AG04450 (cell line): ENCODE measurements at regions not wholly inside any gene's neighbourhood (a gene's known extent, or its start where the extent isn't known, plus 50 kb on each side); places are given as distances from the start of the nearest gene placed in this dataset.

Source experiments
- CTCF ChIA-PET: fragments of 300-600, 350-600 bp; formaldehyde crosslinking; extraction: SDS; loops from one replicate; lab custom pipeline; 2022; ENCODE audit warnings: antibody characterized with exemption, inconsistent platforms; lab: Charles Lee
- POLR2A ChIA-PET: fragments of 350-600 bp; formaldehyde crosslinking; extraction: SDS; loops from one replicate; lab custom pipeline; 2021; ENCODE audit warnings: antibody characterized with exemption, inconsistent platforms; lab: Yijun Ruan, JAX
- DNase-seq: peaks from one replicate; pipeline ENCODE4 v3.0.0-alpha.2; 2011; ENCODE audit warnings: low read depth, low spot score
- H3K27ac ChIP-seq: one replicate; pipeline ENCODE4 v1.5.1; 2012; ENCODE audit warnings: low read depth, low read length, control low read depth
- H3K27me3 ChIP-seq: one replicate; pipeline ENCODE4 v1.6.0; 2012; ENCODE audit warnings: low read length; ENCODE audit not compliant: control insufficient read depth, insufficient read depth
- H3K4me3 ChIP-seq: 2 replicates; pipeline ENCODE4 v1.5.1; 2011; ENCODE audit warnings: mild to moderate bottlenecking, low read depth, low read length, control low read depth
- H3K9me3 ChIP-seq: 2 replicates; pipeline ENCODE4 v1.5.1; 2012; ENCODE audit warnings: low read length; ENCODE audit not compliant: control insufficient read depth, insufficient read depth
- TF ChIP-seq, protein P1 (sequence below): IDR thresholded peaks from 2 replicates; pipeline ENCODE4 v1.5.1; 2011; ENCODE audit warnings: low read depth, low read length, control low read depth, inconsistent platforms

DNA sequence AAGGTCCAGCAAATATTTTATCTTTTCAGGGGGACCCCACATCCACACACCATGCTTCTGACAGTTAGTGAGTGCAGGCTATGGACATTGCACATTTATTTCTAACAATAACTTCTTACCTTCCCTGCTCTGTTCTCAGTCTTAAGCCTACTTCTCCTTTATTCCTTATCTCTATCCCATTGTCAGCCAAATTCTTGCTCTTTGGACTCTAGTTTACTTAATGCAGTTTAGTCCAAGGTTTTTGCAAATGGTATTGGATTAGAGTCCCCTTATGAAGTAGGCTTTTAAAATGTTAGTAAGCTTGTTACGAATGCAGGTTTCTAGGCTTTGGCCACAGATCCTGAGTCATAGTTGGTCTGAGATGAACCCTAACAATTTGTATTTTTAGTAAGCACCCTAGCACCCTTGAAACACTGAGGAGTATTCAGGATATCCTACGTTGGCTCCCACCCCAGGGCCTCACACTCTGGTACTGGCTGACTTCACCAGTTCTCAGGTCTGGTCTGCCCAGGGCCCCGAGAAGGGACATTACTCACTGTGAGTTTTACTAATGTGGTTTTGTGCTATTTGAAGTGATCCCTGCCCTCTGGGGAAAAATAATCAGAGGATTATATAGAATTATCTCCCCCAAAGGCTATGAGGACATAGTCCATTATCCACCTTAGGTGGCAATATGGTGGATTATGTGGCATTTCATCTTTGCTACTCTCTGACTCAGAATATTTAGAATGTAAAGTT lies 239.5 kb downstream of the TGFB2 start:
- no peak for DNase-seq
- Histone ChIP-seq H3K27ac (no peak overlapping the region), H3K9me3 (no peaks in the 10 kb centered on the region), H3K4me3 (no peak overlapping the region), H3K27me3 (no peaks in the 10 kb centered on the region)
- POLR2A ChIA-PET = no interaction called here
- TF ChIP-seq, protein P1, sequence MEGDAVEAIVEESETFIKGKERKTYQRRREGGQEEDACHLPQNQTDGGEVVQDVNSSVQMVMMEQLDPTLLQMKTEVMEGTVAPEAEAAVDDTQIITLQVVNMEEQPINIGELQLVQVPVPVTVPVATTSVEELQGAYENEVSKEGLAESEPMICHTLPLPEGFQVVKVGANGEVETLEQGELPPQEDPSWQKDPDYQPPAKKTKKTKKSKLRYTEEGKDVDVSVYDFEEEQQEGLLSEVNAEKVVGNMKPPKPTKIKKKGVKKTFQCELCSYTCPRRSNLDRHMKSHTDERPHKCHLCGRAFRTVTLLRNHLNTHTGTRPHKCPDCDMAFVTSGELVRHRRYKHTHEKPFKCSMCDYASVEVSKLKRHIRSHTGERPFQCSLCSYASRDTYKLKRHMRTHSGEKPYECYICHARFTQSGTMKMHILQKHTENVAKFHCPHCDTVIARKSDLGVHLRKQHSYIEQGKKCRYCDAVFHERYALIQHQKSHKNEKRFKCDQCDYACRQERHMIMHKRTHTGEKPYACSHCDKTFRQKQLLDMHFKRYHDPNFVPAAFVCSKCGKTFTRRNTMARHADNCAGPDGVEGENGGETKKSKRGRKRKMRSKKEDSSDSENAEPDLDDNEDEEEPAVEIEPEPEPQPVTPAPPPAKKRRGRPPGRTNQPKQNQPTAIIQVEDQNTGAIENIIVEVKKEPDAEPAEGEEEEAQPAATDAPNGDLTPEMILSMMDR = no peak
- CTCF ChIA-PET = no interaction called here

DNA sequence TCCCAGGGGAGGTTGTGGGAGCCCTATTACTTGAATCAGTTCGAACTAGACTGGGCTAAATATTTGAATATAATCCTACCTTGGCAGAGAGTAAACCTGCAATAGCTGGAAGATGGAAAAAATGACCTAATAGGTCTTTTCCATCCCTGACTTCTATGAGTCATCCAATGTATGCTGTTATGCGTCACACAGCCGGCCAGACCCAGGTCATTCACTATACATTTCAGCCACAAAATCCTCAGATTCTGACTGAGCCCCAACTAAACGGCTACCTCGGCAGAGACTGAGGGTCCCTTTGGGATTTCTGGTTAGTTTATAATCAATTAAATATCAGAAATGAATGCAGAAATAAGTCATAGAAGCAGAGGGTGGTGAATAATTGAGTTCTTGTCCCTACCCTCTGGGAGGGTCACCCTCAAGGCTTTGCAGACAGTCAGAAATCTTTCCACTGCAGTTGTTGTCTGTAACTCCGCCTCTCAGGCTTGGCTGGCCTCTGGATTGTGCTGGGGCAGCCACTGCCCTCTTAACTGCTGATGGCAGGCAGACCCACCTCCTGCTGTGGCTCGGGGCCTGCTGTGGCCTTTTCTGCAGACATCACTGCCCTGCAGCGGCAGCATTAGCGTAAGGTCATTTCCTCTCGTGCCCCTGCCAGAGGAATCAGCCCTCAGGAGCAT lies 240.5 kb downstream of the TGFB2 start:
- peak; percentile 29 for DNase-seq
- no peak overlapping the region for H3K4me3 ChIP-seq
- ChIA-PET CTCF (no interaction called here), POLR2A (no interaction called here)
- no peaks in the 10 kb centered on the region for H3K27me3 ChIP-seq
- TF ChIP-seq, protein P1 = no peak
- no peaks in the 10 kb centered on the region for H3K9me3 ChIP-seq
- peak overlapping the region; percentile 49 for H3K27ac ChIP-seq

DNA sequence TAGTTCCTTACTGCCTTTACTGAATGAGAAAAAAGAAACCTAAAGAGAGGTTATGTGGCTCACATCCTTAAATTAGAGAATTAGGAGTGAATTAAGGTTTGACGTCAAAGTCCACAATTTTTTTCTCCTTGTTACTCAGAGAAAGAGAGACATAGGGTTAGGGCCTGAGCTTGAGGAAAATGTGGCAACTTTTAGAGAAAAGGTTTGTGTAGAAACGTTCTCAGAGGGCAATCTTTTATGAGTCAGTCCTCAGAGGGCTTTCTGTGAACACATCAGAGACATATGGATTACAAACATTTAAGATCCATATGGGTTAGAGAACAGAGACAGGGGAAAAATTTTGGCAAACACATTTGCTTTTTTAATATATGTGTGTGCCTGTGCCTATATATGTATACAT lies 242.8 kb downstream of the TGFB2 start:
- POLR2A ChIA-PET = no interaction called here
- Histone ChIP-seq H3K27me3 (no peaks in the 10 kb centered on the region), H3K4me3 (no peak overlapping the region), H3K9me3 (no peaks in the 10 kb centered on the region), H3K27ac (no peak overlapping the region)
- no peak for DNase-seq
- TF ChIP-seq, protein P1 = no peak
- CTCF ChIA-PET = interaction anchor here (1.2 kb wide), 1 partner anchor 479 kb away, joined by 3 read pairs; no protein-coding TSS in a partner anchor

DNA sequence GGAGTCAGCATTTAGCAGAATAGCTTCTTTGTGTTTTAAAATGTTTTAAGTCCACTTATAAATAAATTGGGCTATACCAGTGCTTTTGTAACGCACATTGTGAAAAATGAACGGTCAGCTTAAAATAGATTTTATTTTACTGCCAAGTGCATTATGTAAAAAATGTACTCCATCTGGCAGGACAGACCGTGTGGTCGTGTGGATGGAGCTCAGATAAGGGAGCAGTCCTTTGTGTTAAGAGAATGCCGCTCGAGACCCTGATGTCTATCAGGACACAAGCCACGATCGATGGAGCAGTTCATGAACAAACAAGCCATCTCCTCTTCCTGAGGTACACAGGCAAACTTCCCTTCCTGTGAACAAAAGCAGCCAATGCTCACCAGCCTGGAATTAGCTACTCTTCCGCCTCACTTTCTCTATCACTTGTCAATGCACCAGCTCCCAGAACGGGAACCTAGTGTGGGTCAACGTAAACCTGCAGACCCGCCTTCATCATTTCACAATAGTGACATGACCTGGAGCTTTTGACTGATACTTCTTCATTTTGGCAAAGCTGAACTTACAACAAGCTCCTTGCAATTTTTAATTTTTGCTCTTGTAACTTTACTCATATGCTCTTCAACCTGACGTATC lies 243.5 kb downstream of the TGFB2 start:
- no peaks in the 10 kb centered on the region for H3K9me3 ChIP-seq
- ChIA-PET POLR2A (no interaction called here), CTCF (interaction anchor here (1.0 to 1.2 kb wide), 2 partner anchors 250 to 478 kb away, joined by 3 read pairs; no protein-coding TSS in a partner anchor)
- H3K27me3 ChIP-seq = no peaks in the 10 kb centered on the region
- no peak for DNase-seq
- no peak overlapping the region for H3K4me3 ChIP-seq
- H3K27ac ChIP-seq = no peak overlapping the region
- TF ChIP-seq, protein P1 = no peak

DNA sequence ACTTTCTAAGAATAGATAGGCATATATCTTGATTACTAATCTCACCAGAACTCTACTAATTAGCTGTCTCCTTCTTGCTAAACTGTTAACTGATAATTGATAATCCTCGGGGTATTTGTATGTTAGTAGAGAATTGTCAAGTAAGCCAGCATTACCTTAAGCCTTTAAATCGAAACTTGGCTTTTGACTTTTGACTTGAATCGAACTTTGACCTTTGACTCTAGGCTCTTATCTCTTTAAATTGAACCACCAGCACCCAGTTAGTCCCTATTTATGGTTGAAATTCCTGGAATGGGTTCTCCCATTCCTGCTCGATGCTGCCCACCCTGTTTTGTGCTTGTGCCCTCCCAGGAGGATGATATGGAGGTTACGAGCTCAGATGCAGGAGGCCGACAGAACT lies 244.4 kb downstream of the TGFB2 start:
- ChIA-PET POLR2A (no interaction called here), CTCF (no interaction called here)
- Histone ChIP-seq H3K4me3 (no peak overlapping the region), H3K9me3 (no peaks in the 10 kb centered on the region), H3K27me3 (no peaks in the 10 kb centered on the region), H3K27ac (no peak overlapping the region)
- TF ChIP-seq, protein P1 = no peak
- no peak for DNase-seq
